Sigmoid colon (tissue), 6 donors: ENCODE measurements at regions not wholly inside any gene's neighbourhood (a gene's known extent, or its start where the extent isn't known, plus 50 kb on each side); places are given as distances from the start of the nearest gene placed in this dataset.

Source experiments
- DNase-seq: peaks from one replicate; pipeline ENCODE4 v3.0.0-alpha.2; 2019
- H3K27ac ChIP-seq, 4 donors: fragments of 200-600 bp; sonication (generic); one replicate each; pipeline ENCODE4 v1.5.1; 2016 to 2019; ENCODE audit warnings: mild to moderate bottlenecking in 1 of 4
- H3K27me3 ChIP-seq, 3 donors: fragments of 200-600 bp; sonication (generic); one replicate each; pipeline ENCODE4 v1.5.1; 2019; ENCODE audit warnings: mild to moderate bottlenecking in 1 of 3
- H3K36me3 ChIP-seq, 4 donors: fragments of 200-600 bp; sonication (generic); one replicate each; pipeline ENCODE4 v1.5.1; 2016 to 2019
- H3K4me1 ChIP-seq, 4 donors: fragments of 200-600 bp; sonication (generic); one replicate each; pipeline ENCODE4 v1.5.1; 2017 to 2019
- H3K4me3 ChIP-seq, 4 donors: fragments of 200-600 bp; sonication (generic); one replicate each; pipeline ENCODE4 v1.5.1; 2017 to 2019; ENCODE audit warnings: mild to moderate bottlenecking in 2 of 4, moderate library complexity in 1 of 4
- H3K9me3 ChIP-seq, 4 donors: fragments of 200-600 bp in 3 of 4; sonication (generic) in 3 of 4; one replicate each; pipeline versions ENCODE4 v1.5.1 to v1.6.1; 2013 to 2019
- EP300 ChIP-seq, 4 donors: sonication (generic); formaldehyde crosslinking; IDR thresholded peaks; one replicate each; pipeline ENCODE4 v1.6.1; 2017; ENCODE audit warnings: antibody characterized with exemption in 4 of 4
- POLR2A ChIP-seq, 2 donors: fragments of 450-650 bp; IDR thresholded peaks; one replicate each; pipeline ENCODE4 v1.6.1; 2016; ENCODE audit warnings: antibody characterized with exemption in 2 of 2, mild to moderate bottlenecking in 2 of 2, moderate library complexity in 2 of 2
- POLR2AphosphoS5 ChIP-seq, 4 donors: sonication (generic); formaldehyde crosslinking; IDR thresholded peaks; one replicate each; pipeline ENCODE4 v1.6.1; 2017; ENCODE audit warnings: antibody characterized with exemption in 4 of 4
- WGBS, 2 donors: extraction: QIAGEN DNeasy Blood & Tissue Kit; methylation state at CpG; one replicate each; pipeline ENCODE4 v1.1.7; 2013; 5-methylcytosine and 5-hydroxymethylcytosine counted together
- intact Hi-C: fragments of 100-400 bp; cut with DNase I; formaldehyde crosslinking; loops from one replicate; pipeline ENCODE4 v1.15.1; 2023
- TF ChIP-seq, protein P1 (sequence below), 4 experiments: fragments of 450-650 bp in 3 of 4; fragments of 200-600 bp in 1 of 4; IDR thresholded peaks; one replicate each; pipeline ENCODE4 v1.5.1; 2016 to 2019; ENCODE audit warnings: antibody characterized with exemption in 4 of 4, mild to moderate bottlenecking in 3 of 4, moderate library complexity in 2 of 4
- donor health status: healthy with polysubstance abuse.
- donor health status: healthy.

DNA sequence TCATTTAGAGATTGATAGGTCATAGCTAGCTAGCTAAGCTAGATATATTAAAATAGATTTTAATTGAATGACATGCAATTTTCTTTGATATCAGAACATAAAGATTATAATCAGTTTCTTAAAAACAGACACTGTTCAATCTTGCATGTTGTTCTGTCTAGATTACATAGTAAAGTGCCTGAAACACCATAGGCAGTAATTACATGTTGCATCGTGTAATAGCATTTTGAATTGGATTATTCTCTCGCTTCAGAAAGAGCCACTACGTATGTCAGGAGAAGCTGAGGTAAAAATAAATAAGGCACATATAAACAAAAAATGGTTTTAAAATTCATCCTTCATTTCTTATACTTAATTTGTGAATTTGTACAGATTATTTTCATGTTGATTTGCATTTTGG, 148.0 kb upstream of the CDH12 start:
- Histone ChIP-seq H3K27me3 (no peaks in the 10 kb centered on the region), H3K9me3 (no peaks in the 10 kb centered on the region)
- WGBS, 2 donors = 93 to 95% methylated on average over 3 of the region's 3 CpGs

DNA sequence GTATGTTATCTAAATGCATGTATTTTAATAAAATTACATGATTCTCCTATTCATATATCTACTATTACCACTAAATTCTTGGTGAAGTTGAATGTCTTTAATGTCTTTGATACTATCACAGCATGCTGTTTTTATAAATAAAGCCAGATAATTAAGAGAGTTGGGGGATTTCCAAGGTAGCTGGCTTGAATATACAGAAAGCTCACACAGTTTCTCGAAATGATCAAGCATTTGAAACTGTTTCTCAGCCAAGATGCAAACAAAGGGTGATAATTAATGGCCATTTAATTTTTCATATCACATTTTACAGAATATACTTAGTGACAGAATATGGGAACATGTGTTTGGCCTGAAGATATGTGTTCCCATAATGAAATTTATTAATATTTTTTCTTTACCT, 145.6 kb upstream of the CDH12 start:
- intact Hi-C loops = no loop called here
- H3K27ac ChIP-seq = no peak overlapping the region
- TF ChIP-seq, protein P1, sequence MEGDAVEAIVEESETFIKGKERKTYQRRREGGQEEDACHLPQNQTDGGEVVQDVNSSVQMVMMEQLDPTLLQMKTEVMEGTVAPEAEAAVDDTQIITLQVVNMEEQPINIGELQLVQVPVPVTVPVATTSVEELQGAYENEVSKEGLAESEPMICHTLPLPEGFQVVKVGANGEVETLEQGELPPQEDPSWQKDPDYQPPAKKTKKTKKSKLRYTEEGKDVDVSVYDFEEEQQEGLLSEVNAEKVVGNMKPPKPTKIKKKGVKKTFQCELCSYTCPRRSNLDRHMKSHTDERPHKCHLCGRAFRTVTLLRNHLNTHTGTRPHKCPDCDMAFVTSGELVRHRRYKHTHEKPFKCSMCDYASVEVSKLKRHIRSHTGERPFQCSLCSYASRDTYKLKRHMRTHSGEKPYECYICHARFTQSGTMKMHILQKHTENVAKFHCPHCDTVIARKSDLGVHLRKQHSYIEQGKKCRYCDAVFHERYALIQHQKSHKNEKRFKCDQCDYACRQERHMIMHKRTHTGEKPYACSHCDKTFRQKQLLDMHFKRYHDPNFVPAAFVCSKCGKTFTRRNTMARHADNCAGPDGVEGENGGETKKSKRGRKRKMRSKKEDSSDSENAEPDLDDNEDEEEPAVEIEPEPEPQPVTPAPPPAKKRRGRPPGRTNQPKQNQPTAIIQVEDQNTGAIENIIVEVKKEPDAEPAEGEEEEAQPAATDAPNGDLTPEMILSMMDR (IDR thresholded peaks at IDR 0.05) = no peak
- TF ChIP-seq POLR2AphosphoS5 (IDR thresholded peaks at IDR 0.05) (no peak), EP300 (IDR thresholded peaks at IDR 0.05) (no peak), POLR2A (IDR thresholded peaks at IDR 0.05) (no peak)
- no peak overlapping the region for H3K4me3 ChIP-seq
- H3K9me3 ChIP-seq = no peaks in the 10 kb centered on the region
- no peaks in the 10 kb centered on the region for H3K27me3 ChIP-seq
- H3K36me3 ChIP-seq = no peaks in the 10 kb centered on the region
- no peak for DNase-seq
- 51 to 56% methylated on average over 1 of the region's 1 CpG for WGBS, 2 donors
- H3K4me1 ChIP-seq = no peaks in the 10 kb centered on the region

More for the DNA sequence above, 148.0 kb upstream of the CDH12 start:
- Histone ChIP-seq H3K4me3 (no peak overlapping the region), H3K4me1 (no peaks in the 10 kb centered on the region), H3K36me3 (no peaks in the 10 kb centered on the region), H3K27ac (no peak overlapping the region)
- intact Hi-C loops = no loop called here
- no peak for TF ChIP-seq POLR2AphosphoS5 (IDR thresholded peaks at IDR 0.05)
- no peak for DNase-seq

DNA sequence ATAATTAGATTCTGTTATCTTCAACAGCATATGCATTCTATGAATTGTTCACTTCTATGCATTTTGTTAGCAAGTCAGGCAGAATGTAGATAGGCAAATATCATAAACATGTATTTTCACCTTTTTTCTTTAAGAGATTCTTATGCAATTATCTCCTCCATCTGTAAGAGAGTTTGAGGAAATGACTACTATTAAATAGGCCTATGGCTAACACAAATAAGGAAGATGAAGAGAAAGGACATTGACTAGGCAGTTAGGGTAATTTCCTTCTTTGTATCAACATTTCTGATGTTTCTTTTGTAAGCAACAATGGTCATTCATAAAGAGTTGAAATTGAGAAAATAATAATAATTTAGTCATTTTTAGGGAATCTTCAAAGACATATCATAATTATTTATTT, 145.2 kb upstream of the CDH12 start:
- no peak for DNase-seq
- H3K9me3 ChIP-seq = no peaks in the 10 kb centered on the region
- no peaks in the 10 kb centered on the region for H3K36me3 ChIP-seq
- no peak overlapping the region for H3K27ac ChIP-seq
- no peak overlapping the region for H3K4me3 ChIP-seq
- TF ChIP-seq, protein P1 (IDR thresholded peaks at IDR 0.05) = no peak
- no peak for TF ChIP-seq EP300 (IDR thresholded peaks at IDR 0.05)
- TF ChIP-seq POLR2AphosphoS5 (IDR thresholded peaks at IDR 0.05) = no peak
- no peak for TF ChIP-seq POLR2A (IDR thresholded peaks at IDR 0.05)
- intact Hi-C loops = no loop called here
- H3K4me1 ChIP-seq = no peaks in the 10 kb centered on the region
- H3K27me3 ChIP-seq = no peaks in the 10 kb centered on the region

DNA sequence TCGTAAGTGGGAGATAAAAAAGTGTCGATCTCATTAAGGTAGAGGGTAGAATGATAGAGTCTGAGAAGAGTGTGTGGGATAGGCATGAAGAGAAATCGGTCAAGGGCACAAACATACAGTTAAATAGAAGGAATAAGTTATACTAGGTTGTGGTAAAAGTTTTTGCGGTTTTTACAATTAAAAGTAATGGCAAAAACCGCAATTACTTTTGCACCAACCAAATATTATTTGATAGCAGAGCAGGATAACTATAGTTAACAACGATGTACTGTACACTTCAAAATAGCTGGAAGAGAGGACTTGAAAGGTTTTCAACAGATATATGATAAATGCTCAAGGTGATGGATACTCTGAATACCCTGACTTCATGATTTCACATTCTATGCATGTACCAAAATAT, 135.8 kb upstream of the CDH12 start:
- Histone ChIP-seq H3K27me3 (no peaks in the 10 kb centered on the region), H3K9me3 (peaks cover 0 to 4% (median 0%) of the 10 kb centered on the region in 4 donors), H3K4me1 (no peaks in the 10 kb centered on the region), H3K4me3 (no peak overlapping the region), H3K36me3 (no peaks in the 10 kb centered on the region), H3K27ac (no peak overlapping the region)
- no peak for DNase-seq
- TF ChIP-seq, protein P1 (IDR thresholded peaks at IDR 0.05) = no peak
- TF ChIP-seq EP300 (IDR thresholded peaks at IDR 0.05) = no peak
- no peak for TF ChIP-seq POLR2AphosphoS5 (IDR thresholded peaks at IDR 0.05)
- no peak for TF ChIP-seq POLR2A (IDR thresholded peaks at IDR 0.05)
- WGBS, 2 donors = 67 to 84% methylated on average over 6 of the region's 6 CpGs
- intact Hi-C loops = no loop called here

DNA sequence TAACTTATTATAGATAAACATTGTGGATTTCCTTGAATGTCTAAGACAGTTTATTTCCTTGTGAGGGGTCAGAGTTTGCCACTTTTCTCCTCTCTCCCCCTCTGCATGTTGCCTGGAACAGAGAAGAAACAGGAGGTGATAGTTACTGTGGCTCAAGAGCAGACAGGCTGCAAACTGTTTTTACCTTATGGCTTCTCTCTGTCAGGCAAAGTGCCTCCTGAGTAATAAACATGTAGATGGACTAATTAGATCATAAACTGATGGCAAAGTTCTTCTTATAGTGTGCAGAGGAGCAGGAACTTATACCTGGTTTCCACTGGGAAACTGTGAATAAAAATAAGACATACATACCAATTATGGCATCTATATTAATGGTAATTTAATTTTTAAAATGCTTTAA, 133.1 kb upstream of the CDH12 start:
- no peaks in the 10 kb centered on the region for H3K27me3 ChIP-seq
- intact Hi-C loops = no loop called here
- TF ChIP-seq POLR2A (IDR thresholded peaks at IDR 0.05) (no peak), EP300 (IDR thresholded peaks at IDR 0.05) (no peak), POLR2AphosphoS5 (IDR thresholded peaks at IDR 0.05) (no peak)
- TF ChIP-seq, protein P1 (IDR thresholded peaks at IDR 0.05) = no peak
- H3K4me3 ChIP-seq = no peak overlapping the region
- no peaks in the 10 kb centered on the region for H3K4me1 ChIP-seq
- H3K36me3 ChIP-seq = no peaks in the 10 kb centered on the region
- H3K9me3 ChIP-seq = peaks cover 0 to 4% (median 0%) of the 10 kb centered on the region in 4 donors
- no peak overlapping the region for H3K27ac ChIP-seq
- DNase-seq = no peak
